Esophagus mucosa (tissue), 1 donor: ENCODE measurements at regions not wholly inside any gene's neighbourhood (a gene's known extent, or its start where the extent isn't known, plus 50 kb on each side); places are given as distances from the start of the nearest gene placed in this dataset.

Source experiments
- ATAC-seq: fragments of 200-7000 bp; cut with Tn5 transposase; one replicate; pipeline ENCODE4 v1.9.1; 2020
- donor health status: DM: yes; HTN: yes; CAD: no.

DNA sequence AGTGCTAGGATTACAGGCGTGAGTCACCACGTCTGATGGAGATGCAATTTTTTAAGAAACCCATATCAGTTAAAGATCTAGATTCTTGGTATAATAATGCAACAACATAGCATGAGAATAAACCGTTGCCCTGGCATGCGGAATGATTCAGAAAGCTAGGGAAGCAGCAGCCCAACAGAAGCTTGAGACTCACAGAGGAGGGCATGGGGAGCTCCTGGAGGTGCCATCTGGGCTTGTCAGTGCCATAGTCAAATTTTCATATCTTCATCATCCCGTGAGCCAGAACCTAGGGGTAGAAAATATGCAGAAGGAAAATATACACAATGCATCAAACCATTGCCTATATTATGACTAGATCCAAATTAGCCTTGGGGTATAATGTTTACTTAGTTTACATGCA is 118.7 kb upstream of the ADAMTS16 start:
- ATAC-seq = no peak

DNA sequence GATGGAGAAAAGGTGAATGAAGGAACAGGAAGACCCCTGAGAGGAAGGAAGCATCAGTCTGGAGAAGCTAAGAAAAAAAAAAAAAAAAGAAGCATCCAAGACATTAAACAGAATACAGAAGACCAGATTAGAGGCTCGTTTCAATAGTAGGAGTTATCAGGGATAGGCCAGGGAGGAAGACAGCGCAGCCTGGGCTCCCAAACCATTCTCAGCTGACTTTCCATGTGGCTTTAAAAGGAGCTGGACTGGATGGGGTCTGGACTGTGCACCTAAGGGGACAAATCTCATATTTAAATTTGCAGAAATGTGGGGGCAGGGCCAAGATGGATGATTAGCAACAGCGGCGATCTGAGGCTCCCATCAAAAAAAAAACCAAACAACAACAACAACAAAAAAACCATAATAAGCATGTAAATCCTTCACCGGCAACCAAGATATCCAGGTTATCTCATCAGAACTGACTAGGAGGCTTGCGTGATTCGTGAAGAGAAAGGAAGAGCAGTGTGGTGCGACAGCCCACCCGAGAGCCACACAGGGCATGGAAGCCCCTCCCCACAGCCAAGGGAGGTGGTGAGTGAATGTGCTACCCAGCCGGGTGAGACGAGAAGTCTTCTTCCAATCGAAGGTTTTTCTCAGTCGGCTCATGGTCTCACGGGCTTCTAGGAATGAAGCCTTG is 114.9 kb upstream of the ADAMTS16 start:
- ATAC-seq = no peak

DNA sequence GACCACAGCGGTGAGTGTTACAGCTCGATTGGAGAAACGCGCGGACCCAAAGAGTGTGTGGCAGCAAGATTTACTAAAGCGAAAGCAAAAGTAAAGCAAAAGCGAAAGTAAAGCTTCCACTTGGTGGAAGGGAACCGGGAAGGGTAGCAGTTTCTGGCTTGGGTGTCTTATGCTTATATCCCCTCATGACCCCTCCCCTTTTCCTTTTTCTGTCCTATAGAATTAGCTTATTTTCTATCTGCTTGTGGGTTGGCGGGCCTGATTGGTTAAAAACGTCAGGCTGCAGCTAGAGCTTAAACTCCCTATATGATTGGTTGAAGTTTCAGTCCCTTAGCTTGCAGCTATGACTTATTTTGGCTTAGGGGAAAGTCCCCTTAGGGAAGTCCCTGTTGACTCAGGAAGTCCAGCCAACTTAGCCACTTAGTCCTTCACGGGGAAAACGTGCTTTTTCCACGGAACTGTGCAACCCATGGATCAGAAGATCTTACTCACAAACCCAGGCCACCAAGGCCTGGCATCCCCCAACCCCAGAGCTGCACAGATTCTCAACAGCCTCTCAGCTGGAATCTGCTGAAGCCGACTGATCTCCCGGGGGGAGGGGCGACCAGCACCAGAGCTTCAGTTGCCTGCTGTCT is 114.2 kb upstream of the ADAMTS16 start:
- ATAC-seq = no peak

DNA sequence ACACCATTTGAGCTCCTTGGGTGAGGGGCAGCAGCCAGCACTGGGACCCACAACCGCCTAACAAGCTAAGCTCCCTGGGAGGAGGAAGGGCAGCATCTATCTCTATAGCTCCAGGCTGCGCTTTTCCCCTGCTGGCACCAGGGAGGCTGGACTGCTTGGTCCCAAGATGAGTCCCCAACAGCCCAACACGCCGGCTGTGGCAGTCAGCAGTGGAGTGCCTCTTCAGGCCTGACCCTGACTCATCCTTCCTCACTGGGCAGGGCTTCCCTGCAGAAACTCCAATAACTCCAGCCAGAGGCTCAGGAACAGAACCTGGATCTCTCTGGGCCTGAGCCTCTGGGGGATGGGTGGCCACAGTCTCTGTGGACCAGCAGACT is 113.7 kb upstream of the ADAMTS16 start:
- no peak for ATAC-seq

DNA sequence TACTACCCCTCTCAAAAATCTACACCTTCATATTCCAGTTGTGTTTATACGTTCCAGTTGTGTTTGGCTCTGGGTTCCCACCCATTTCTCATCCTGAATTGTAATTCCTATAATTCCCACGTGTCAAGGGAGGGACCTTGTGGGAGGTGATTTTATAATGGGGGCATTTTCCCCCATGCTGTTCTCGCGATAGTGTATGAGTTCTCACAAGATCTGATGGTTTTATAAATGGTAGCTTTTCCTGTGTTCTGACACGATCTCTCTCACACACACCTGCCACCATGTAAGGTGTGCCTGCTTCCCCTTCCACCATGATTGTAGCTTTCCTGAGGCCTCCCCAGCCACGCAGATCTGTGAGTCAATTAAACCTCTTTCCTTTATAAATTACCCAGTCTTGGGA is 108.5 kb upstream of the ADAMTS16 start:
- ATAC-seq = no peak

DNA sequence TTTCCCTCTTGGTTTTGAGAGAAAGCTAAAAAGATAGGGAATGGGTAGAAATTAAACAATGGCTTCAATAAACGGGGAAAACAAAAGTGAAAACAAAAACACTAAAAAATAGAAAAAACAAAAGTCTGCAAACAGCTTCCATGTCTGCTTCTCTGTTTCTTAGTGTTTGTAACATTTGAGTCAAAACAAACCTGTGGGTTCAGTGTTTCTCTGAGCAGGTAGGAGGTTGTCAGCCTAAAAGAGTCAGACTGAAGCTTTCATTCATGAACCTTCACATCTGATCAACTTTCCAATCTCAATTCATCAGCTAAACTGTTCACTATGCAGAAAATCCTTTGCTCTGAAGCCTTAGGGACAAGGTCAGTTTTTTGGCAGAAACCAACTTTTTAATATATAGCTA is 102.5 kb upstream of the ADAMTS16 start:
- no peak for ATAC-seq

DNA sequence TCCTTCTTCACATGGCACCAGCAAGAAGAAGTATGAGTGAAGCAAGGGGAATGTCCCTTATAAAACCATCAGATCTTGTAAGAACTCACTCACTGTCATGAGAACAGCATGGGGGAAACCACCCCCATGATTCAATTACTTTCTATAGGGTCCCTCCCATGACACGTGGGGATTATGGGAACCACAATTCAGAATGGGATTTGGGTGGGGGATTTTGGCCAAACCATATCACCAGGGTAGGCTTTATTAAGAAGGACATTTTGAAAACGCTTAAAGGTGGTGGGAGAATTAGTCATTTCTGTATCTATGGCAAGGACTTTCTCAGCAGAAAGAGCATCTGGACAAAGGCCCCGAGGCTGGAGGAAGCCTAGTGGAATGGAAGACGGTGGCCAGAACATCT is 100.2 kb upstream of the ADAMTS16 start:
- ATAC-seq = no peak

DNA sequence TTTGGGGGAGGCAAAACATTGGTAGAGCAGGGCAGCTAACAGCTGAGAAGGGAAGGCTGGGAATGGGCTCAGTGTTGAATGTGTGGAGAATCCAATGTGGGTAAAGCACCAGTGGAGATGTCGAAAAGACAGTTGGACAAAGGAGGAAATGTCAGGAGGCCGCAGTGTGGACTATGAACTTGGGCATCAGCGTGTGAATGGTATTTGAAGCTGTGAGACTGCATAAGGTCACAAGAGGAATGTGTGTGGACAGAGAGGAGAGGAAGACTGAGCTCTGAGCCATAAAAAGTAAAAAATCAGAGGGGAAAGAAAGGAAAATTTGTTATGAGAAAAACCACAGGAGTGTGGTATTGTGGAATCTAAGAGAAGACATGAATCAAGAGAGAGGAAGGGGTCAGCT is 99.4 kb upstream of the ADAMTS16 start:
- ATAC-seq = no peak

DNA sequence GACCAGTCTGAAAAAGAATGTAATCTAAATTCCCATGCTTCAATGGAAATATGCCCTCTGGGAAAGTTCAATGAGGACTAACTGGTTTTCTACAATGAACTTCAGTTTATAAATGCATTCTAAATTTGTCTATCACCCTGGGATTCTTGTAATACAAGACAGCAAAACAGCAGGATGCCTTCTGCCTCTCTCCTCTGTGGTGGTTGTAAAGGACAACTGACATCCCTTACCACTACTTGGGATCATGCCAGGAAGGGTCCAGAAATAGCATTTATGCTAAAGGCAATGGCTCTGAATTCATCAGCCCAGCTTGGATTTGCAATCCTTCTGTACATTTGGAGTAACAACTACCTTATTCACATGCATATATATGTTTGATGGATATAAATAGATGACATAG is 97.3 kb upstream of the ADAMTS16 start:
- no peak for ATAC-seq

DNA sequence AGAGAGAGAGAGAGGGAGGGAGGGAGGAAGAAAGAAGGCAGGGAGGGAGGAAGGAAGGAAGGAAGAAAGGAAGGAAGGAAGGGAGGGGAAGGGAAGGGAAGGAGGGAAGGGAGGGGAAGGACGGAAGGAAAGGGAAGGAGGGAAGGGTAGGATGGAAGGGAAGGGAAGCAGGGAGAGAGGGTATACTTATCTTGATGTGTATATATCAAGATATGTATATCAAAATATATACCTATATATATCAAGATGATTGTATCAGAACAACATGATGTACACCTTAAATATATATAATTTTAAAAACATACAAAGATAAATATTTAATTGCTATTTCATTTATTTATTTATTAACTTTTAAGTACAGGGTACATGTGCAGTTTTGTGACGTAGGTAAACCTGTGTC is 96.8 kb upstream of the ADAMTS16 start:
- no peak for ATAC-seq

DNA sequence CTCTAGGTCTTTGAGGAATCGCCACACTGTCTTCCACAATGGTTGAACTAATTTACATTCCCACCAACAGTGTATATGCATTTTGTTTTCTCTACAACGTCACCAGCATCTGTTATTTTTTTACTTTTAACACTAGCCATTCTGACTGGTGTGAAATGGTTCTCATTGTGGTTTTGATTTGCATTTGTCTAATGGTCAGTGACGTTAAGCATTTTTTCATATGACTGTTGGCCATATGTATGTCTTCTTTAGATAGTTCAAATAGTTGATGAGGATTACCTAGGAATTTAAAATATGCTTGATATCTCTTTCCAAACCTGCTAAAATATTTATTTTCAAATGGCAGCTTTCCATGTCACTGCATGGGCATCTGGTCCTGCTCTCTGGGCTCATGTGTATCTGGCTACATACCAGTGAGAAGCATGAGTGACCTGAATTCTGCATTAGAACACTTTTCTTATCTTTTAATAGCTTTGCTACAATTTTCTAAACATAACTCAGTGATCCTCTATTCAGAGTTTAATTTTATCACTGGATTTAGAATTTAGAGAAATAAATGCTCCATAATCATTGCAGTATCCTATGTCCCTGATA is 95.8 kb upstream of the ADAMTS16 start:
- ATAC-seq = no peak

DNA sequence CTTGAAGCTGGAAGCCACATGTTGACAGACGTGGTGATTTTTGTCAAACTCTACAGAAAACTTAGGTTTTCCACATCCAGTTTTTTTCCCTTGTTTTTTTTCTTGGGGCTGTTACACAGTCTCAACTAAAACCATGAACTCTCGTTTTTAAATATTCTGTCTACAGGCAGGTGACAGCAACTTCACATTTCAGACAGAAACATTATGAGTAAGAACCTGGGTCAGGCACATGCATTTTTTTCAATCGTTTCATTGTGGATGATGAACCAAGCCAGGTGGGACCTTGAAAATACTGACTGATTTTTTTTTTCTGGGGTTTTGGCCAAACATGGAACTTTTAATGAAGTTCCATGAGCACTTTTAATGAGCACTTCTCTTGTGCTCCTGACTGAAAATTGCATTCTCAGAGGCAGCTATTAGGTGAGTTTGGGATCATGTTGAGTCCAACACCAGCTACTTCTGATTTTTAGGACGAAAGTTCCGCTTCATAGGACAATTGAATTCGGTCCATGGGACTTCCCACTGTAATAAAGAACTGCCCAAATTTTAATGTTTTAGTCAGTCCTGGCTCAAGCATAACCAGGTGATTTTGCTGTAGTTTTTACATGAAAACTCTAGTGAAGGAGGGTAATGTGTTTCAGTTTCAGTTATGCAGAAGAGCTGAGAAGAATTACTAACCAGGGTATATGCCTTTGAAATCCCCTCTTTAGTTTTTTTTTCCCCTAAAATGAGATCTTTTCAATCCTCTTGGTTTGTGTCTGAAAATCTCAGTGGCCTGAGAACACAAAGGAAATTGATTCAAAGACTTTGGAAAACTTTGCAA is 93.2 kb upstream of the ADAMTS16 start:
- ATAC-seq = no peak

DNA sequence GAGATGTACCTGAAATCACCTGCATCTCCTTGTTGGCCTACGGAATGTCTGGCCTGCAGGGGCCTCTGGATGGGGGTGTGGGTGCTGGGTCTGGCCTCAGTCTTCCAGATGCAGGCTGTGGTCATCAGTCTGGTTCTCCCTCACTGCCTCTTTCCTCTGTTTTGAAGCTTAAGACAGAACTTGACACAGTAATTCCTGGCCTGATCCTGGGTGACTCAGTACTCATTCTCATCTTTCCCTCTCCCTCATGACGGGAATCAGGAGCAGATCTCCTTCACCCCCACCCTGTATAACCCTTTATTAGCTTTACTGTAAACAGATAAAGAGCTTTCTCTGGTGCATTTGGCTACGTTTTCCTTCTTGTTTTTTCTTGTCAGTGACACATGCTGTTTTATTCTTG is 89.3 kb upstream of the ADAMTS16 start:
- ATAC-seq = no peak

DNA sequence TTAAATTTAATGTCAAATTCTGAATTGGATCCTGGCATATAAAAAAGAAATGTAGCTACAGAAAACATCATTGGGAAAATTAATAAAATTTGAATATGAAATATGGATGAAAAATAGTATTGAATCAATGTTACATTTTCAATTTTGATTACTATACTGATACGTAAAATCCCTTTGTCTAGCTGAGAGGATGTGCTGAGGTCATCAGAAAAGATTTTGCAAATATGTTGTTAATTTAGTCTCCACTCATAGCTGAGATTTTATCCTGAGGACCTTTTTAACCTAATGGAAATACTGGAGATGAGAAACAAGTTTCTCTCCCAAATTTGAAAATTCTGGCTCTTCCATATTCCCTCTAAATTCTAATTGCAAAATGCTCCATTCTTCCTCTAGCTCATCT is 84.4 kb upstream of the ADAMTS16 start:
- no peak for ATAC-seq

DNA sequence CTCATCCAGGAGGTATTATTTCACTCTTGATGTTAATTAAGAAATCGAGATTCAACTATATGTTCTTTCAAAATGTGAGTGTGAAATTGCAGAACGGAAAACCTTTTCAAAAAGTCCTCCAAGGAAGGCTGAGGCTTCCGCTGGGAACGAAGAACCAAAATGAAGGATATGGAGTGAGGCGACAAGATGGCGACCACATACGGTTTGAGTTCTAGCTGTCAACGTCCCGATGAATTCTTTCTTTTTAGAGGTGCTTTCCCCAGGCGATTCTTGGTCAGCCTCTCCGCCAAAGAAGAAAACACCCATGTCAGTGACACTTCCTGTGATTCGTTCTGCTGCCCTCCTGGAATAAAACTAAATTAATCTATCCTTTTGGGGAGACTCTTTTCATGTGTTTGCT is 78.3 kb upstream of the ADAMTS16 start:
- ATAC-seq = no peak

DNA sequence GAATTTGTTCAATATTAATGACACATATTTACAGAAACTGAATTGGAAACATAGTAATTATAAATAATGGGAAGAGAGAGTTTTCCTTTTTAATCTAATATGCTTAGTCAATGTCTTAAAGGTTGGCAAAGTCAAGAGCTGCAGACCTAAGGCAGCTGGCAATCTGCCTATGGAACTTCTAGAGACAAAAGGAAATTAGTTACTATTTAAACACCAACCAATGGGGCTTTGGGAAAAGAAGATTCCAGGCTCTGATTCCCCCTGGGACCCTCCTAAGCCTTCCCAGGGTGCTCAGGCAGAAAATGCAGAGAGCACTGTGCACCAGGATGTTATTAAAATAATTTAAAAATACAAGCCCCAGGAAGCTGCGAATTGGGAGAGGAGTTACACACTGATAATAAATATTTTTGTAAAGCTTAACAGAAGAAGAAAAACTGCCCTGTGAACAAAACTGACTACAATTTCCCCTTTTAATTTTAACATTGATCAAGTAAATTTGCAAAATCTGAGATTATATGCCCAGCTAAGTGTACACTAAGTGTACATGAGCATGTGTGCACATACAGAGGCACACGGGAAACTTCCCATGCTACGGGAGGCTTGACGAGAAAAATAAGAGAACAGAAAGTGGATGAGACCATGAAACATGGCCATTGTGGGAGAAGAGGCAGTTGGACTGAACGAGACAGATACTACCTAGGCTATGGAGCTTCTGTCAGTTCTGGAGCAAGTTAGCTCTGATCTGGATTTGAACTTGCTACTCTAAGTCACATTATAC is 77.4 kb upstream of the ADAMTS16 start:
- no peak for ATAC-seq

DNA sequence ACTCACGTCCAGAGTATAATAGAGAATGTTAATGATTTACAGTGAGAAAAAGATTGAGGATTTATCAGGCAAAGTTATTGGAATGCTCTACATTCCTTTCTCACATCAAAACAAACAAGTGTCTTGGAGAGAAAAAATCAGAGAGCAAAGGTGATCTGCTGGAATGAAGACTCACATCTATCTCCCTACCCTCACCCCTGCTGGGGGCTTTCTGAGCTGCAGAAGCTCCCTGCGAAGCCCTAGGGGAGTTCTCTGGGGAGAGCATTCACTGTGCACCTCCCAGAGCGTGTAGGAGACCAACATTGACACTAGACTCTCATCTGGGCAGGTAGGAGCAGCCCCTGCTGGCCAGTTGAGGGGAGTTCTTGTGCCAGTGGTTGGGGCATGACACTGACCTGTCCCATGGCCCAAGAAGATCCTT is 76.6 kb upstream of the ADAMTS16 start:
- no peak for ATAC-seq

DNA sequence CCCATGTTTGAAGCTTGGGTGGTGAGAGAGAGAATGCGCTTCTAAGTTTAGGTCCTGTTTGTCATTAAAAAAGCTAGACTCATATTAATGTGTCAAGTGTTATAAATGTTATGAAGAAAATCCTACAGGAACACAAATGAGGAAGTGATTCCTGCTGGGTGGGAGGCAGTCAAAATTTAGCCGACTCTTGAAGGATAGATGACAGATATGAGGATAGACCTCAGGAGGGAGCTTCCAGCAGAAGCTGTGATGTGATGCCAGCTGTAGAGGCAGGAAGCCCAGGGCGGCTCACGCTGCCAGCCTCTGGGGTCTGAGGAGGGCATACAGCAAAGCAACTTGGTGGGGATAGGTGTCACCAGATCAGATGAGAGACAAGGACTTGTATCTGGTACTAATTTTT is 74.7 kb upstream of the ADAMTS16 start:
- no peak for ATAC-seq

DNA sequence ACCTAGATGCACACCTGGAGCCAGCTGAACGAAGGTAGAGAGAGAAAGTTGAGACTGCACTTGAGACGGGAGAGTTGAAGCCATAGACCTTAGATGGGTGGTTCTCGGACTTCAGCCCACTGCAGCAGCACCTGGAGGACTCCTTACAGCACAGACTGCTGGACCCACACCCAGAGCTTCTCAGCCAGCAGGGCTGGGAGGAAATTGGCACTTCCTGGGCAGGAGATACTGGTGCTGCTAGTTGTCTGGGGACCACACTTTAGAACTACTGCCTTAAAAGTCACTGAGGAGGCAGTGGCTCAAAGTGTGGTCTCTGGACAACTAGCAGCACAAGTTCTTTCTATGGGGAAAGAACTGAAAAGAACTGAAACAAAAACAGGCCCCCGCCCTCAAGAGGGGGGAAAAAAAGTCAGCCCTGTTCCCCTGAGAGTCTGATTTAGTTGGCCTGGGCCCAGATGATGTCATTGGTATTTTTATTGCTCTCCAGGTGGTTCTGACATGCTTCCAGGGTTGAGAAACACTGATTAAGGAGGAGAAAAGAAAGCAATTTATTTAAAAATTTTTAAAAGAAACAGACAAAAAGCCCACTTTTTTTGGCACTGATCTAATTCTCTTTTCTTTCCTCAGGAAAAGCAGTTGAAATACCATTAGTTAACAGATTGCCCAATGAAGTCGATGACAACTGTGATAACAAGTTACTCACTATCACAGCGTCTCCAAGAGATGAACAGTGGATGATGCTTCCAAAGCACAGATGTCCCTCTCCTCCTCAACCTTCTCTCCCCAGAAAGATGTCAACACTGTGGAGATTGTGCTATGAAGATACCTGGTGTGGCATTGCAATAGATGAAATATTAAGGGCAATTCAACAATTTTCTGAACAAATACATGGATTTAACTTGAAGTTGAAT is 73.6 kb upstream of the ADAMTS16 start:
- ATAC-seq = no peak

DNA sequence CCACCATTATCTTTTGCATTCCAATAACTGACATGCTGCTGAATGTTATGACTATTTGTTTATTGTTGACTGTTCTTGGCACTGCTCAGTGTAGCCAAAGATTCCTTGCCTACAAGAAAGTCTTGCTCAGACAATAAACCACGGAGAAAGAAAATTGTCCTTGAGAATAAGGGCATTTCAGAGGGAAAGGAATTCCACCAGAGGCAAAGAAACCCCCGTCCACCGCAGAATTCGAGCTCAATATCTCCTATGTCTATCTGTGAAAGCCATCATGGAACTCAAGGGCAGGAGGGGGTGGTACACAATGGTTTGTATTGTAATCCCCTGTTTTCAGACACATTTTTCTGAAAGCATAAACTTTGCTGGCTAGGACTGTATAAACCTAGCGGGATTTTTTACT is 70.3 kb upstream of the ADAMTS16 start:
- no peak for ATAC-seq

DNA sequence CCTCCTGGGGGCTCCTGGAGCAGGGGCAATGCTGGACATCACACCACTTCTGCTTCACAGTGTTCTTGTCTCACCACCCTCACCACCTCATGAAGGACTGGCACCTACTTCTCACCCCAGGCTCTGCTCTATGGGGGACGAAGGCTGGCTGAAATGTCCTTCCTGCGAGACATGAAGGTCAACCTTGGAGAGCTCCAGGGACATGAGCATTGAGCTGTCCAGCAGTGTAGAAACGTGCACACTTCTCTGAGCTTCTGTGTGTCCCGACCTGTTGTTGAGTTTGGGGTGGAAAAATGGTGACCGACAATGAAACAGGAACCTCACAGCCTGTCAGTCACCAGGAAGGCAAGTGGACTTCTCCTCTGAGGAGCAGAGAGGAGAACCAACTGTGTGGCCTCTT is 68.6 kb upstream of the ADAMTS16 start:
- no peak for ATAC-seq

DNA sequence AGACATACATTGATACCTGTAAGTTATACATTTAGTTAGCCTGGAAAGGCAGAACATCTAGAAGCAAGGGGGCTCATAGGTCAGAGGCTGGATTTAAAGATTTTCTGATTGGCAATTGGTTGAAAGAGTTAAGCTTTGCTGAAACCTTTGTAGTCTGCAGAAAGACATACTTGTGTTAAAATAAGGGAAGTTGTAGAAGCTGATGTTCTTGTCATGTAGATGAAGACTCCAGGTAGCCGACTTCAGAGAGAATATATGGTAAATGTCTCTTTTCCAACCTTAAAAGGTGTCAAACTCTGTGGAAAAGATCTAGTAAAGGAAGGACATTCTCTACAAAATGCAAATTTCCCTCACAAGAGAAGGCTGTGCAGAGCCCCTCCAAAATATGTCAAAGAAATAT is 62.9 kb upstream of the ADAMTS16 start:
- ATAC-seq = no peak
